GM23338 (cell line): ENCODE measurements at regions not wholly inside any gene's neighbourhood (a gene's known extent, or its start where the extent isn't known, plus 50 kb on each side); places are given as distances from the start of the nearest gene placed in this dataset.

Source experiments
- ATAC-seq: fragments of 200-7000 bp; cut with Tn5 transposase; 3 replicates; pipeline ENCODE4 v1.9.1; 2020
- DNase-seq: peaks from one replicate; pipeline ENCODE4 v3.0.0-alpha.2; 2015; ENCODE audit warnings: low spot score
- H2AFZ ChIP-seq: fragments of 200-600 bp; sonication (generic); 2 replicates; pipeline ENCODE4 v1.8.0; 2016; ENCODE audit warnings: antibody characterized with exemption, mild to moderate bottlenecking, moderate library complexity
- H3F3A ChIP-seq: fragments of 200-600 bp; sonication (generic); replicated peaks from 2 replicates; pipeline ENCODE4 v1.8.0; 2017; ENCODE audit warnings: antibody characterized with exemption, mixed run types, low read depth
- H3K27ac ChIP-seq: fragments of 200-600 bp; sonication (generic); 2 replicates; pipeline ENCODE4 v1.6.1; 2016; ENCODE audit warnings: low read depth
- H3K27me3 ChIP-seq: fragments of 200-600 bp; sonication (generic); 2 replicates; pipeline ENCODE4 v1.8.0; 2016; ENCODE audit warnings: mild to moderate bottlenecking, mixed run types, moderate library complexity; ENCODE audit not compliant: insufficient read depth
- H3K36me3 ChIP-seq: fragments of 200-600 bp; sonication (generic); 2 replicates; pipeline ENCODE4 v1.8.0; 2016; ENCODE audit warnings: mild to moderate bottlenecking; ENCODE audit not compliant: insufficient read depth
- H3K4me1 ChIP-seq: fragments of 200-600 bp; sonication (generic); 2 replicates; pipeline ENCODE4 v1.8.0; 2016; ENCODE audit warnings: mild to moderate bottlenecking, moderate library complexity; ENCODE audit not compliant: insufficient read depth
- H3K4me2 ChIP-seq: fragments of 200-600 bp; sonication (generic); 2 replicates; pipeline ENCODE4 v1.7.1; 2017; ENCODE audit warnings: mixed run types
- H3K4me3 ChIP-seq: fragments of 200-600 bp; sonication (generic); 2 replicates; pipeline ENCODE4 v1.6.1; 2016; ENCODE audit warnings: mixed run types
- H3K79me2 ChIP-seq: fragments of 200-600 bp; sonication (generic); replicated peaks from 2 replicates; pipeline ENCODE4 v1.8.0; 2017; ENCODE audit warnings: mild to moderate bottlenecking; ENCODE audit not compliant: insufficient read depth
- H3K9me2 ChIP-seq: fragments of 200-600 bp; sonication (generic); 2 replicates; pipeline ENCODE4 v1.8.0; 2017; ENCODE audit not compliant: insufficient read depth
- H4K20me1 ChIP-seq: fragments of 200-600 bp; sonication (generic); replicated peaks from 2 replicates; pipeline ENCODE4 v1.8.0; 2017; ENCODE audit warnings: mild to moderate bottlenecking; ENCODE audit not compliant: insufficient read depth
- H3K27ac Mint-ChIP-seq: 2 replicates; pipeline ENCODE4 v1.8.0; 2020; ENCODE audit warnings: inconsistent platforms, mild to moderate bottlenecking, moderate library complexity, mixed read lengths
- H3K27me3 Mint-ChIP-seq: 3 replicates; pipeline ENCODE4 v1.8.0; 2022; ENCODE audit warnings: low read depth, mild to moderate bottlenecking, moderate library complexity, mixed read lengths, inconsistent platforms; ENCODE audit not compliant: insufficient read depth, poor library complexity
- H3K36me3 Mint-ChIP-seq: 3 replicates; pipeline ENCODE4 v1.8.0; 2021; ENCODE audit warnings: low read depth, mild to moderate bottlenecking, inconsistent platforms, moderate library complexity, mixed read lengths
- H3K4me1 Mint-ChIP-seq: 3 replicates; pipeline ENCODE4 v1.8.0; 2020; ENCODE audit warnings: mild to moderate bottlenecking, inconsistent platforms, mixed read lengths
- H3K4me3 Mint-ChIP-seq: 3 replicates; pipeline ENCODE4 v1.8.0; 2021; ENCODE audit warnings: moderate library complexity, mild to moderate bottlenecking, inconsistent platforms, mixed read lengths
- H3K9me3 Mint-ChIP-seq: 3 replicates; pipeline ENCODE4 v1.8.0; 2020; ENCODE audit warnings: moderate library complexity, mild to moderate bottlenecking, inconsistent platforms, mixed read lengths
- CREB1 ChIP-seq: fragments of 250-450 bp; sonication (Bioruptor Pico); IDR thresholded peaks from 2 replicates; pipeline ENCODE4 v1.5.0; 2020; ENCODE audit warnings: low read depth, mild to moderate bottlenecking, moderate library complexity
- CTCF ChIP-seq, 2 experiments: fragments of 200-600 bp in 1 of 2; sonication (generic) in 1 of 2; conservative IDR thresholded peaks; 2 replicates each; pipeline versions ENCODE4 v1.5.1 to v1.6.1; 2016 to 2017; ENCODE audit warnings: antibody characterized with exemption in 2 of 2, low read depth in 2 of 2, mild to moderate bottlenecking in 2 of 2, moderate library complexity in 1 of 2
- EZH2 ChIP-seq: fragments of 200-600 bp; sonication (generic); IDR thresholded peaks from one replicate; pipeline ENCODE4 v1.8.0; 2017; ENCODE audit warnings: antibody characterized with exemption, mild to moderate bottlenecking, low read depth; ENCODE audit not compliant: unreplicated experiment
- EZH2phosphoT487 ChIP-seq: fragments of 200-600 bp; sonication (generic); IDR thresholded peaks from one replicate; pipeline ENCODE4 v1.8.1; 2018; ENCODE audit warnings: antibody characterized with exemption; ENCODE audit not compliant: unreplicated experiment
- JUNB ChIP-seq: IDR thresholded peaks from one replicate; pipeline ENCODE4 v1.6.1; 2016; ENCODE audit warnings: antibody characterized with exemption; ENCODE audit not compliant: unreplicated experiment
- NANOG ChIP-seq: IDR thresholded peaks from 2 replicates; pipeline ENCODE4 v1.6.1; 2016; ENCODE audit warnings: antibody characterized with exemption, borderline replicate concordance
- POLR2AphosphoS5 ChIP-seq: IDR thresholded peaks from 2 replicates; pipeline ENCODE4 v1.6.1; 2016; ENCODE audit warnings: antibody characterized with exemption, low read depth
- REST ChIP-seq: IDR thresholded peaks from one replicate; pipeline ENCODE4 v1.6.1; 2018; ENCODE audit warnings: antibody characterized with exemption; ENCODE audit not compliant: unreplicated experiment
- STAT1 ChIP-seq: IDR thresholded peaks from one replicate; pipeline ENCODE4 v1.6.1; 2016; ENCODE audit warnings: antibody characterized with exemption; ENCODE audit not compliant: unreplicated experiment
- ZNF114 ChIP-seq: fragments of 250-450 bp; sonication (Bioruptor Pico); IDR thresholded peaks from 2 replicates; pipeline ENCODE4 v1.5.0; 2020; ENCODE audit warnings: mild to moderate bottlenecking, moderate library complexity
- ZNF331 ChIP-seq: fragments of 250-450 bp; sonication (Bioruptor Pico); IDR thresholded peaks from 2 replicates; pipeline ENCODE4 v1.5.0; 2020; ENCODE audit warnings: low read depth, mild to moderate bottlenecking, moderate library complexity
- TF ChIP-seq, protein P1 (sequence below): IDR thresholded peaks from 2 replicates; pipeline ENCODE4 v1.6.1; 2016; ENCODE audit warnings: antibody characterized with exemption
- TF ChIP-seq, protein P2 (sequence below): fragments of 250-450 bp; sonication (Bioruptor Pico); IDR thresholded peaks from 2 replicates; pipeline ENCODE4 v1.5.0; 2020; ENCODE audit warnings: mild to moderate bottlenecking, moderate library complexity

DNA sequence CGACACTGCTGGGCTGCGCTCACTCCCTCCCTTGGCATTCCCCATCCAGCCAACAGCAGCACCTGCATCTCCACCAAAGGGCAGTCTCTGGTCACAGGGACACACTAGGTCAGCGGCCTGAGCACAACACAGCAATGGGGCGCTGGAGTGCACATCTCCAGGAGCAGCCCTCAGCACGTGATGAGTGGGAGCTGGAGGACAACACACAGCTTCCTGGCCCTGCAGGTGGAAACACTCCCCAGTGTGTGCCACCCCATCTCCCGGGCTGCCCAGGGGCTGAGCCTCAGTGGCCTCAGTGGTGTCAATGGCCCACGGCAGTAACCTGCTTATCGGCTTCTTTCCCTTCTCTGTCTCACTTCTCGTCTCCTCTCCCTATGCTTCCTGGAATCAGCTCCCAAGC is 96.8 kb upstream of the VSTM2B start:
- Histone ChIP-seq H2AFZ (no peak overlapping the region), H3K27ac (no peak overlapping the region), H3K27me3 (no peaks in the 10 kb centered on the region), H3K9me2 (no peaks in the 10 kb centered on the region), H4K20me1 (no peaks in the 10 kb centered on the region), H3K4me1 (no peaks in the 10 kb centered on the region), H3K4me2 (no peak overlapping the region), H3K79me2 (no peaks in the 10 kb centered on the region), H3F3A (no peaks in the 10 kb centered on the region), H3K36me3 (no peaks in the 10 kb centered on the region), H3K4me3 (no peak overlapping the region)
- TF ChIP-seq ZNF331 (CRISPR knock-in tag): no peak
- TF ChIP-seq NANOG: no peak
- TF ChIP-seq POLR2AphosphoS5: no peak
- TF ChIP-seq JUNB: no peak
- TF ChIP-seq, protein P1, sequence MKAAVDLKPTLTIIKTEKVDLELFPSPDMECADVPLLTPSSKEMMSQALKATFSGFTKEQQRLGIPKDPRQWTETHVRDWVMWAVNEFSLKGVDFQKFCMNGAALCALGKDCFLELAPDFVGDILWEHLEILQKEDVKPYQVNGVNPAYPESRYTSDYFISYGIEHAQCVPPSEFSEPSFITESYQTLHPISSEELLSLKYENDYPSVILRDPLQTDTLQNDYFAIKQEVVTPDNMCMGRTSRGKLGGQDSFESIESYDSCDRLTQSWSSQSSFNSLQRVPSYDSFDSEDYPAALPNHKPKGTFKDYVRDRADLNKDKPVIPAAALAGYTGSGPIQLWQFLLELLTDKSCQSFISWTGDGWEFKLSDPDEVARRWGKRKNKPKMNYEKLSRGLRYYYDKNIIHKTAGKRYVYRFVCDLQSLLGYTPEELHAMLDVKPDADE: no peak
- TF ChIP-seq CTCF (conservative IDR thresholded peaks at IDR 0.05; ENCODE audit: low read depth in 2 of 2): no peak
- TF ChIP-seq EZH2phosphoT487: no peak
- TF ChIP-seq ZNF114 (CRISPR knock-in tag): no peak
- no peak for TF ChIP-seq STAT1
- TF ChIP-seq REST: no peak
- no peak for TF ChIP-seq CREB1 (CRISPR knock-in tag)
- no peak for TF ChIP-seq EZH2
- TF ChIP-seq, protein P2, sequence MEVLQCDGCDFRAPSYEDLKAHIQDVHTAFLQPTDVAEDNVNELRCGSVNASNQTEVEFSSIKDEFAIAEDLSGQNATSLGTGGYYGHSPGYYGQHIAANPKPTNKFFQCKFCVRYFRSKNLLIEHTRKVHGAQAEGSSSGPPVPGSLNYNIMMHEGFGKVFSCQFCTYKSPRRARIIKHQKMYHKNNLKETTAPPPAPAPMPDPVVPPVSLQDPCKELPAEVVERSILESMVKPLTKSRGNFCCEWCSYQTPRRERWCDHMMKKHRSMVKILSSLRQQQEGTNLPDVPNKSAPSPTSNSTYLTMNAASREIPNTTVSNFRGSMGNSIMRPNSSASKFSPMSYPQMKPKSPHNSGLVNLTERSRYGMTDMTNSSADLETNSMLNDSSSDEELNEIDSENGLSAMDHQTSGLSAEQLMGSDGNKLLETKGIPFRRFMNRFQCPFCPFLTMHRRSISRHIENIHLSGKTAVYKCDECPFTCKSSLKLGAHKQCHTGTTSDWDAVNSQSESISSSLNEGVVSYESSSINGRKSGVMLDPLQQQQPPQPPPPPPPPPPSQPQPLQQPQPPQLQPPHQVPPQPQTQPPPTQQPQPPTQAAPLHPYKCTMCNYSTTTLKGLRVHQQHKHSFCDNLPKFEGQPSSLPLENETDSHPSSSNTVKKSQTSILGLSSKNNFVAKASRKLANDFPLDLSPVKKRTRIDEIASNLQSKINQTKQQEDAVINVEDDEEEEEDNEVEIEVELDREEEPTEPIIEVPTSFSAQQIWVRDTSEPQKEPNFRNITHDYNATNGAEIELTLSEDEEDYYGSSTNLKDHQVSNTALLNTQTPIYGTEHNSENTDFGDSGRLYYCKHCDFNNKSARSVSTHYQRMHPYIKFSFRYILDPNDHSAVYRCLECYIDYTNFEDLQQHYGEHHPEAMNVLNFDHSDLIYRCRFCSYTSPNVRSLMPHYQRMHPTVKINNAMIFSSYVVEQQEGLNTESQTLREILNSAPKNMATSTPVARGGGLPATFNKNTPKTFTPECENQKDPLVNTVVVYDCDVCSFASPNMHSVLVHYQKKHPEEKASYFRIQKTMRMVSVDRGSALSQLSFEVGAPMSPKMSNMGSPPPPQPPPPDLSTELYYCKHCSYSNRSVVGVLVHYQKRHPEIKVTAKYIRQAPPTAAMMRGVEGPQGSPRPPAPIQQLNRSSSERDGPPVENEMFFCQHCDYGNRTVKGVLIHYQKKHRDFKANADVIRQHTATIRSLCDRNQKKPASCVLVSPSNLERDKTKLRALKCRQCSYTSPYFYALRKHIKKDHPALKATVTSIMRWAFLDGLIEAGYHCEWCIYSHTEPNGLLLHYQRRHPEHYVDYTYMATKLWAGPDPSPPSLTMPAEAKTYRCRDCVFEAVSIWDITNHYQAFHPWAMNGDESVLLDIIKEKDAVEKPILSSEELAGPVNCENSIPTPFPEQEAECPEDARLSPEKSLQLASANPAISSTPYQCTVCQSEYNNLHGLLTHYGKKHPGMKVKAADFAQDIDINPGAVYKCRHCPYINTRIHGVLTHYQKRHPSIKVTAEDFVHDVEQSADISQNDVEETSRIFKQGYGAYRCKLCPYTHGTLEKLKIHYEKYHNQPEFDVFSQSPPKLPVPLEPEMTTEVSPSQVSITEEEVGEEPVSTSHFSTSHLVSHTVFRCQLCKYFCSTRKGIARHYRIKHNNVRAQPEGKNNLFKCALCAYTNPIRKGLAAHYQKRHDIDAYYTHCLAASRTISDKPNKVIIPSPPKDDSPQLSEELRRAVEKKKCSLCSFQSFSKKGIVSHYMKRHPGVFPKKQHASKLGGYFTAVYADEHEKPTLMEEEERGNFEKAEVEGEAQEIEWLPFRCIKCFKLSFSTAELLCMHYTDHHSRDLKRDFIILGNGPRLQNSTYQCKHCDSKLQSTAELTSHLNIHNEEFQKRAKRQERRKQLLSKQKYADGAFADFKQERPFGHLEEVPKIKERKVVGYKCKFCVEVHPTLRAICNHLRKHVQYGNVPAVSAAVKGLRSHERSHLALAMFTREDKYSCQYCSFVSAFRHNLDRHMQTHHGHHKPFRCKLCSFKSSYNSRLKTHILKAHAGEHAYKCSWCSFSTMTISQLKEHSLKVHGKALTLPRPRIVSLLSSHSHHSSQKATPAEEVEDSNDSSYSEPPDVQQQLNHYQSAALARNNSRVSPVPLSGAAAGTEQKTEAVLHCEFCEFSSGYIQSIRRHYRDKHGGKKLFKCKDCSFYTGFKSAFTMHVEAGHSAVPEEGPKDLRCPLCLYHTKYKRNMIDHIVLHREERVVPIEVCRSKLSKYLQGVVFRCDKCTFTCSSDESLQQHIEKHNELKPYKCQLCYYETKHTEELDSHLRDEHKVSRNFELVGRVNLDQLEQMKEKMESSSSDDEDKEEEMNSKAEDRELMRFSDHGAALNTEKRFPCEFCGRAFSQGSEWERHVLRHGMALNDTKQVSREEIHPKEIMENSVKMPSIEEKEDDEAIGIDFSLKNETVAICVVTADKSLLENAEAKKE (CRISPR knock-in tag): no peak
- Mint-ChIP-seq H3K36me3 (peaks cover 13% of the 10 kb centered on the region), H3K27ac (no peak overlapping the region), H3K4me3 (no peak overlapping the region), H3K27me3 (peaks cover 8% of the 10 kb centered on the region), H3K4me1 (no peaks in the 10 kb centered on the region), H3K9me3 (peaks cover 59% of the 10 kb centered on the region)
- DNase-seq (no peak), ATAC-seq (no peak)
